ENCODE measurements at regions not wholly inside any gene's neighbourhood (a gene's known extent, or its start where the extent isn't known, plus 50 kb on each side); places are given as distances from the start of the nearest gene placed in this dataset.

DNA sequence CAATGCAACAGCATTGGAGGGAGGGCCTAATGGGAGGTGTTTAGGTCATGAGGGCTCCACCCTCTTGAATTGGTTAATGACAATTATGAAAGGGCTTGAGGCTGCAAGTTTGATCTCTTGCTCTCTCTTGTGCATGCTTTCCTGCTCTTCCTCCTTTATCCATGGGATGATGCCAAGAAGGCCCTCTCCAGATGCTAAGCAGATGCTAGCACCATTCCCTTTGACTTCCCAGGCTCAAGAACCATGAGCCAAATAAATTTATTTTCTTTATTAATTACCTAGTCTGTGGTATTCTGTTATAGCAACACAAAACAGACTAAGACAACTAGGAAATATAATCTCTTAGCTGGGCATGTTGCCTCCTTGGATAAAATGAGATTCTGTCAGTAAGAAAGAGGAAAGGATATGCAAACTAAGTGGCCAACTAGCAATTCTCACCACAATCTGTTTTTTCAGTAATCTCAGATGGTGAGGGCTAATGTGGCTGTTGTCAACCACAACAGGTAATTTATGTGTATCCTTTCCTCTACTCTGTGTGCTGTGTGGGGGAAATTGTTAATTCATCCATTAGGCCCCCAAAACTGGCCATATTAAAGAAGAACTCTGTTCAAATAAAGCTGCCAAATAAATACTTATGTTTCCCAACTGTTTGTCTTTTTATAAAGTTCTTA, 269.1 kb upstream of the CD180 start:
- Histone ChIP-seq H3K4me2 (no peak overlapping the region), H3K27me3 (no peaks in the 10 kb centered on the region), H3K9me3 (no peaks in the 10 kb centered on the region), H3K36me3 (no peaks in the 10 kb centered on the region), H4K20me1 (no peaks in the 10 kb centered on the region), H3K9ac (no peak overlapping the region), H3K4me3 (no peak overlapping the region), H3K27ac (no peak overlapping the region), H3K4me1 (no peaks in the 10 kb centered on the region)
- TF ChIP-seq Cebpa-rat (IDR thresholded peaks at IDR 0.05) = no peak

DNA sequence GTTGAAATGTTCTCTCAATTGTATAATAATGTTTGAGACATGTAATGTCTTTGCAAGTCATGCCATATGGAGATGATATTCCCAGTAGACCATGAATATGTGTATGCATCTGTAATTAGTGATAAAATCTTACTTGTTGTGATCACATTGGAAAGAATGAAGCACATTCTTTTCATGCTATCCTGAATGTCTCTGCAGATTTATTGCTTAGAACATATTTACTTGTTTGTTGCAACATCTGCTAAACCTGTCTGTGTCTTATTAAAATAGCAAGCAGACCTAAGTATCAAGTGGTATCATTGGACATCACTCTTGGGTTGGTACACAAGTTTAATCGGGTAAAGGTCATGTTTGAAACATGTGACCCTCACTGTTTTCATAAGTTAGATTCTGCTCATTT, 265.5 kb upstream of the CD180 start:
- no peak for TF ChIP-seq Cebpa-rat (IDR thresholded peaks at IDR 0.05)
- H3K27ac ChIP-seq = no peak overlapping the region
- no peak overlapping the region for H3K4me3 ChIP-seq
- no peaks in the 10 kb centered on the region for H3K4me1 ChIP-seq
- no peaks in the 10 kb centered on the region for H3K36me3 ChIP-seq
- no peaks in the 10 kb centered on the region for H3K27me3 ChIP-seq
- H4K20me1 ChIP-seq = no peaks in the 10 kb centered on the region
- no peaks in the 10 kb centered on the region for H3K9me3 ChIP-seq
- H3K9ac ChIP-seq = no peak overlapping the region
- H3K4me2 ChIP-seq = no peak overlapping the region

DNA sequence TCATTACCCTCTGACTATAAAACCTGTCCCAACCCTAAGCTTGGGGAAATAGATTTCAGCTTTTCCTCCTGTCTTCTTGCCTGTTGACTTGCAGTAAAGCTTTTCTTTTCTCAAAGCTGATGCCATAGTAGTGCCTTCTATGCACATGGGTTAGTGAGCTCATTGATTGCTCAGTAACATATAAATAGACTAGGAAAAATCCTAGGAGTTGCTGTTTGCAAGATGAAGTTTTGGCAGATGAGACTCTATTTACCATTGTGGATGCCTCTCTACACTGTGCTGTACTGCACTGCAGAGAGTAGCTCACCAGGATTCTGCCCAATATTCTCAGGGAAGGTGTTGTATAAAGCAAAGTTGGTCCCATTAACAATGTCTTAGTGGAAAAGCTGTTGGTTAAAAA, 262.7 kb upstream of the CD180 start:
- no peaks in the 10 kb centered on the region for H4K20me1 ChIP-seq
- no peaks in the 10 kb centered on the region for H3K9me3 ChIP-seq
- H3K4me2 ChIP-seq = no peak overlapping the region
- H3K4me3 ChIP-seq = no peak overlapping the region
- H3K4me1 ChIP-seq = no peaks in the 10 kb centered on the region
- no peak for TF ChIP-seq Cebpa-rat (IDR thresholded peaks at IDR 0.05)
- H3K27me3 ChIP-seq = no peaks in the 10 kb centered on the region
- H3K9ac ChIP-seq = no peak overlapping the region
- H3K27ac ChIP-seq = no peak overlapping the region
- no peaks in the 10 kb centered on the region for H3K36me3 ChIP-seq

DNA sequence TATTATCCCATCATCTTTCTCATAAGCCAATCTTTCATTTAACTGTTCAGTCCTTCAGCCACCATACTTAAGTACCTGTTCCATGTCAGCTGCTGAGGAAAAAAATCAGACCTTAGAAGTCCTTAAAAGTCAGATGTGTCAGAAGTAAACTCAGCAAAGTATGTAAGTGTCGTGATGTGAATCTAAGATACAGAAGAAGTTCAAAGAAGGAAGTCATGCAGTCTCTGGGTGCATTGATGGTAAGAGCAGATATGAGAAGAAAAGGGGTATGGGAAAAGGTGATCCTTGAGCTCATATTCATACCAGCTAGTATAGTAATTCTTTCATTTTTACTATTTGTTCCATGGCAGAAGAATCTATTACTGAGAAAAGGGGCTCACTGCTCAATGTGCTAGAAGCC, 259.4 kb upstream of the CD180 start:
- no peak overlapping the region for H3K9ac ChIP-seq
- H3K9me3 ChIP-seq = no peaks in the 10 kb centered on the region

DNA sequence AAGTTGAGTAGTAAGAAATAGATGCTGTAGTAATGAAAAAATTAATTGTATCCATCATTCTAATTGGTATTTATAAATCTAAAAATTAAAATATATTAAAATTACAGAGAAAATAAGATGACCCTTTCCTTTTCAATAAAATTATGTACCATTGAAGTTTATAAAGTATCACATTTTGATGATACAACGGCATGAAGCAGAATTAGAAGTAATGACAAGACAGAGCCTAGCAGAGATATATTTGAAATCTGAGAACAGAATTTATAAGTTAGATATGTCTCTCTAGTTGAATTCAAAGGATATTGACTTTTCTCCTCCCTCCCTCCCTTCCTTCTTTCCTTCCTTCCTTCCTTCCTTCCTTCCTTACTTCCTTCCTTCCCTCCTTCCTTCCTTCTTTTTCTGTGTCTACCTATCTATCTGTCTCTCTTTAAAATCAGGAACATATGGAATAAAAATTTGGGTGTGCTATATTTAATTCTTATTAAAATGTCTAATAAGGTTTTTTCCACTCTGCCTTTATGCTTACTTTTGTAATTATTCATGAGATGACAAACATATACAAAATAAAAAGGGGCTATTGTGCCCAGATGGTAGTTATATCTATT, 258.5 kb upstream of the CD180 start:
- no peak for TF ChIP-seq Cebpa-rat (IDR thresholded peaks at IDR 0.05)
- Histone ChIP-seq H3K27me3 (no peaks in the 10 kb centered on the region), H3K4me1 (no peaks in the 10 kb centered on the region), H3K9me3 (no peaks in the 10 kb centered on the region), H3K9ac (no peak overlapping the region), H3K4me2 (no peak overlapping the region), H3K4me3 (no peak overlapping the region), H3K27ac (no peak overlapping the region), H4K20me1 (no peaks in the 10 kb centered on the region), H3K36me3 (no peaks in the 10 kb centered on the region)

More for the DNA sequence above, 259.4 kb upstream of the CD180 start:
- Histone ChIP-seq H3K4me1 (no peaks in the 10 kb centered on the region), H4K20me1 (no peaks in the 10 kb centered on the region), H3K4me3 (no peak overlapping the region), H3K27ac (no peak overlapping the region), H3K4me2 (no peak overlapping the region), H3K27me3 (no peaks in the 10 kb centered on the region), H3K36me3 (no peaks in the 10 kb centered on the region)
- TF ChIP-seq Cebpa-rat (IDR thresholded peaks at IDR 0.05) = no peak

DNA sequence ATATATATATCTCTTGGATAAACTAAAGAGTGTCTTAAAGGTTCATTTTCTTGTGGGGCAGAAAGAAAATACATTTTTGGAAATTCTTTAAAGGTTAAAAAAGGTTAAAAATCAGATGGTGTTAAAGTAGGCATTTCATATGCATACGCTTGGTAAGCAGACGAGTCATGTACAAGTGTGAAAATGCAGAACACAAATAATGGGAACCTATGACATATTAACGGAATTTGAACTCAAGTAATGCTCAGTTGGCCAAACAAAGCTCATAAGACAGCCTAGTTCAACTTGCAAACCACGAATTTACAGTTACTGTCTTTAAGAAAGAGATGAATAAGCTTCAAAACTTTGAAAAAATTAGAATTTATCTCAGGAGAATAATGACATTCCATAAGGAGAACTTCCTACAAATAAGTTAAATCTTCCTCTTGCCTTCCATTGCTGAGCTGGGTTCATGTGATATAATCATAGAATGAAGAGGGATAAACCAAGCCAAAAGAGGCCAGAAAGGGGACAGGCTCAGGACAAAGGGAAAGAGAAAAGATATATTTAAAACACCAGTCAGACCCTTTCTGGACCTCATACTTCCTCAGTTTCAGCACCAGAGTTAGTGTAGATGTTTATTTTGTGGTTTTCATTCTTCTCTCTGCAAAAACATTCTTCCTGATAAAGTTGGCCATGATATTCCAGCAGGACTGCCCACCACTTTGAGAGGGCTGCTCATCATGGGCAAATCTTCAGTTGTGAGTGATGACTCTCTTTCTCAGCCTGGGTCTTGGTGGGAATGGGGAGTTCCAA, 256.7 kb upstream of the CD180 start:
- no peaks in the 10 kb centered on the region for H3K4me1 ChIP-seq
- H4K20me1 ChIP-seq = no peaks in the 10 kb centered on the region
- H3K9ac ChIP-seq = no peak overlapping the region
- H3K9me3 ChIP-seq = no peaks in the 10 kb centered on the region
- no peak for TF ChIP-seq Cebpa-rat (IDR thresholded peaks at IDR 0.05)
- no peak overlapping the region for H3K4me3 ChIP-seq
- no peaks in the 10 kb centered on the region for H3K36me3 ChIP-seq
- H3K4me2 ChIP-seq = no peak overlapping the region
- no peaks in the 10 kb centered on the region for H3K27me3 ChIP-seq
- H3K27ac ChIP-seq = no peak overlapping the region

DNA sequence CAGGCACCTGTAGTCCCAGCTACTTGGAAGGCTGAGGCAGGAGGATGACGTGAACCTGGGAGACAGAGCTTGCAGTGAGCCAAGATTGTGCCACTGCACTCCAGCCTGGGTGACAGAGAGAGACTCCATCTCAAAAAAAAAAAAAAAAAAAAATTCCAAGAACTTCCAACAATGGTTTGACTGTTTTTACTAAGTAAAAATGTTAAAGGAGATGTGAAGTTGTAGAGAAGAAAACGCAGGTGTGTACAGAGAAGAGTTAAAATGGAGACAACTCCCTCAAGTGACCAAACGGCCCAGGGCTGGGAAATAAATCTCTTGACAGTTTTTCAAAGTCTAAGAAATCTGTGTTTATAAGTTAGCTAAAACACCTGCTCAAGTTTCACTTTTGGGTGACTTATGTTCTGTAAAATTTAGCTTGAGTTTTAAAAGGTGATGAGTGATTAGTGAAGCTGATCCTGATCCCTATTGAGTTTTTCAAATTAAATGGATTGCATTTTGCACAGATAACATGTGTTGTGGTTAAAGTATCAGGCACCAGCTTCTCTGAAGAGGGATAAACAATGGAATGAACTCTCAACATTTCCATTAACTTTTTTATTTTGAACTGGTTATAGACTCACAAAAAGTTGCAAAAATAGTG, 255.2 kb upstream of the CD180 start:
- H3K9me3 ChIP-seq = no peaks in the 10 kb centered on the region
- no peaks in the 10 kb centered on the region for H3K27me3 ChIP-seq
- no peak overlapping the region for H3K9ac ChIP-seq
- no peak overlapping the region for H3K4me2 ChIP-seq
- TF ChIP-seq Cebpa-rat (IDR thresholded peaks at IDR 0.05) = no peak
- no peak overlapping the region for H3K27ac ChIP-seq
- H3K36me3 ChIP-seq = no peaks in the 10 kb centered on the region
- no peak overlapping the region for H3K4me3 ChIP-seq
- H3K4me1 ChIP-seq = no peaks in the 10 kb centered on the region
- H4K20me1 ChIP-seq = no peaks in the 10 kb centered on the region

DNA sequence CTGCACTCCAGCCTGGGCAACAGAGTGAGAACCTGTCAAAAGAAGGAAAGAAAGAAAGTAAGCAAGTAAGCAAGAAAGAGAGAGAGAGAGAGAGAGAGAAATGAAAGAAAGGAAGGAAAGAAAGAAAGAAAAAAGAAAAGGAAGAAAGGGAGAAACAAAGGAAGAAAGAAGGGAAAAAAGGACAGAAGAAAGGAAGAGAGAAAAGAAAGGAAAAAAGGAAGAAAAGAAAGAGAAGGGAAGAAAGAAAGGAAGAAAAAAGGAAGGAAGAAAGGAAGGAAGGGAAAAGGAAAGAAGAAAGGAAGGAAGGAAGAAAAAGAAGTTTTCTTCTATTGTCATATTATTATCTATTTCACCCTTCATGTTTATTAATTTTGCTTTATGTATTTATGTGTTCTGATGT, 251.1 kb upstream of the CD180 start:
- TF ChIP-seq Cebpa-rat (IDR thresholded peaks at IDR 0.05) = no peak
- Histone ChIP-seq H3K4me3 (no peak overlapping the region), H3K9me3 (no peaks in the 10 kb centered on the region), H3K27ac (no peak overlapping the region), H3K36me3 (no peaks in the 10 kb centered on the region), H3K27me3 (no peaks in the 10 kb centered on the region), H3K9ac (no peak overlapping the region), H4K20me1 (no peaks in the 10 kb centered on the region), H3K4me1 (no peaks in the 10 kb centered on the region), H3K4me2 (no peak overlapping the region)

DNA sequence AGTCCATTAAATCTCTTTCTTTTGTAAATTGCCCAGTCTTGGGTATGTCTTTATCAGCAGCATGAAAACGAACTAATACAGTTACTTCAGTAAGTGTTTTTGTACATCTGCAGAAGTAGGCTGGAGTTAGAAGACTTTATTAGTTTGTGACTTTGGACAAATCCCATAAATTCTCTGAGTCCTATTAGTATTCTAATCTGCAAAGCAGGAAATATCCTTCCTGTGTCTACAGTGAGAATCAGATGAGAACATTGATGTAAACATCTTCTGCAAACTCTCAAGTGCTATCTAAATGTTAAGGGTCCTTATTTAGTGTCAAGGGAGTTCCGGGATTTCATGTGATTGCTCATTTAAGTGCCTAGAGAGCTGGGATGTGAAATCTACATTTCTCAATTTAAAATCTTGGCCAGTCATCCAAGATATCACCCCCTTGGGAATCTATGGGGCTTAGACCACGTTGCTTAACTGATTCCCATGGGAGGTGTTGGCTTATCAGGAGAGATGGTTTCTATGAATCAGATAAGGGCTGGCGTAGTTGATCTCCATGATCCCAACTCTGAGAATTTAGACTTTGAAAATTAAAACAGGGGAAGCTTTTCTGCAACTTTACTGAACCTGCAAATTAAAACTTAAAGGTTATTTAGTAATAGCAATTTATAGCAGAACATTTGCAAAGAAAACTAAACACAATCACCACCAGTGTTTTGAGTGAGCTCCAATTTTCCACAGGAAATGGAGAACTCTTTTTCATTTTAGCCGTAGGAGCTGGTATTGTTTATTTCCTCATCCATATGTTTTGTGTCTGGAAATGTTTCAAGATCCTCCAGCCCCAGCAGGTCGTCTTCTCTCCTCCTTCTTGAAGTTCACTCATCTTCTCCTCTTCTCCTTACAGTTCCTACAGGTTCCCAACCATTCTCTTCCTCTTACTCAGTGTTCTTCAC, 241.6 kb upstream of the CD180 start:
- no peak for TF ChIP-seq Cebpa-rat (IDR thresholded peaks at IDR 0.05)
- Histone ChIP-seq H3K27me3 (no peaks in the 10 kb centered on the region), H3K4me3 (no peak overlapping the region), H3K27ac (no peak overlapping the region), H4K20me1 (no peaks in the 10 kb centered on the region), H3K4me1 (no peaks in the 10 kb centered on the region), H3K9ac (no peak overlapping the region), H3K9me3 (no peaks in the 10 kb centered on the region), H3K4me2 (no peak overlapping the region), H3K36me3 (no peaks in the 10 kb centered on the region)

Measured in BLaER1 (cell line).